HG03175 (cell line): ENCODE measurements at regions not wholly inside any gene's neighbourhood (a gene's known extent, or its start where the extent isn't known, plus 50 kb on each side); places are given as distances from the start of the nearest gene placed in this dataset.
"Not testable (repeated sequence)": the region's sequence is repeated elsewhere in the genome, so short reads cannot be mapped to it uniquely, and the experiment has no call there.

ENCODE experiments used
- ATAC-seq: cut with Tn5 transposase; IDR thresholded peaks from one replicate; pipeline ENCODE4 v1.9.1; 2021; ENCODE audit warnings: mild to moderate bottlenecking, moderate library complexity; ENCODE audit not compliant: unreplicated experiment

DNA sequence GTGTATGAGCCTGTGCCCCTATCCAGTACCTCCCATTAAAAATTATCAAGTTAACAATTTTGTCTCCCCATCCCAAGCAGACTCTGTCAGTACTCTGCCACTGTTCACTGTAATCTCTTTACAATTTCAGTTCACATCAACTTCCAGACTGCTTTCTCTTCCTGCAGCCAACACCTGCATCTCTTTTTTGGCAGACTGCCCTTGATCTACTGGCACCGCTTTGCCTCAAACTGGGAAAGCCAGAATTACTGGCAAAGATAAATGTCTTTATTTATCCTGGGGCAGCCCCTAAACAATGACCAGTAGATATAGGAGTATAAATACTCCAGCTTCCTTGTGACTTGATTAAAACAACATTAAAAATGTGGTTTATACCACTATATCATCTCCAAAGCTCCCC lies 494.1 kb downstream of the ZNF385D start:
- ATAC-seq = no peak

DNA sequence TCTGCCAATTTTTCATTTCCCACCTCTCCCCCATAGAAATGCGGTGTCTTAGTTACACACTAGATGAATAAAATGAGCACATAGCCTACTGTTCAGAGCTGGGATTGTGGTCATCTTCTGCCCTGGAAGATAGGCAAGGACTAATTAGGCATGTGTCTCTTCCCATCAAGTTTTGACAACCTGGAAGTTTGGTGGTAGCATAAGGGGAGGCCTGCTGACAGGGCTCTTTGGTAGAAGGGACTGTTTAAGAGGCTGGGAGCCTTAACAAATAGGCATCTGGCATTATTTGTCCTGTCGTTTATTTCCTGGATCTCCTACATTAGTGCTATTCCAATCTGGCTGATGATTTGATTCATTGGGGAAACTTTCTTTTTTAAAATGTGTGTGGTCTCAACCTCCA lies 512.3 kb downstream of the ZNF385D start:
- ATAC-seq = no peak

DNA sequence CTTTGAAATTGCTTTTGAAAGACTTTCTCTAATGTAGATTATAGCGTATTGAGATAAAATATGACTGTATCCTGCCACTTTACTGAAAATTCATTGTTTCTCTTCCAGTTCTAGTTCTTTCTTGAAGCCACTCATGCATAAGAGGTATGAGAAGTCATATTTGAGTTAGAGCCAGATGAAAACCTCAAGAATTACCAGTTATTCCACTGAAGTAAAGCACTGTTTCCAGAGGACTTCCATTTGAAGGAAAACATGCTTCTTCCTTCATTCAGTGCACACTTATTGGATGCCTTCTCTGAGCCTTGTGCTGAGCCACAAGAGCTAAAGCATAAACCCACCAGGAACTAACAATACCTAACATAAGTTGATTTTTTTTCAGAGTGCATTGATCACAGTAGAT lies 513.4 kb downstream of the ZNF385D start:
- no peak for ATAC-seq

DNA sequence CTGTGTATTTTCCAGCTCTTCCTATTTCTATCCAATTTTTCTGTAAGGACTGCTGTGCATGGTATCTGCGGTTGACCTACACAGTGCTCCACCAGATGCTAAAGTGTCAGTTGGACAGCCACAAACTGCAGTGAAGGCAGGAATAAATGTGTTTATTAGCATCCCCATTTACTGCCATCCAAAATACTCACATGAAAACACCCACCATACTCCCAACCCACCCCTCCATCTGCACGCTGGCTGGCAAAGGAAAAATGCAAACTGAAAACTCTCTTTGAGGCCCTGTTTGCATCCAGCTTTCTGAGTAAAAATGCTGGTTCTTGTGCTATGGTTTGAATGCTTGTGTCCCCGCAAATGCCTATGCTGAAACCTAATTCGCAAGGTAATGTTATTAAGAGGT lies 515.5 kb downstream of the ZNF385D start:
- no peak for ATAC-seq

DNA sequence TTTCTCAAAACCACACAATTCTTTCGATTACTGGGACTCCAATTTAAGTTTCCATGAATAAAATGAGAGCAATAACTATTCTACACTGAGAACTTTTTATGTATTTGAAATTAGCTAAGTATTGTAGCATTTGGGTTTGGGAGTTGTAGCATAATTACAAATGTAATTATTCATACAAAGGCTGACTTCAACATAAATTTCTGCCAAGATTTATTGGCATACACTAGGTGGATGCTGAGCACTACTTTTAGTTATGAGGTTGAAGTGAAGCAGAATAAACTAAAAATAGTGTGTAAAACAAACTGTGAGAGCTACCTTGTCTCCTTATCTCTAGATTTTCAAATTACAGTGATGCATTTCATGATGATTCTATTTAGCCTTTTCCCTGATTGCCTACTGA lies 516.1 kb downstream of the ZNF385D start:
- ATAC-seq = no peak

DNA sequence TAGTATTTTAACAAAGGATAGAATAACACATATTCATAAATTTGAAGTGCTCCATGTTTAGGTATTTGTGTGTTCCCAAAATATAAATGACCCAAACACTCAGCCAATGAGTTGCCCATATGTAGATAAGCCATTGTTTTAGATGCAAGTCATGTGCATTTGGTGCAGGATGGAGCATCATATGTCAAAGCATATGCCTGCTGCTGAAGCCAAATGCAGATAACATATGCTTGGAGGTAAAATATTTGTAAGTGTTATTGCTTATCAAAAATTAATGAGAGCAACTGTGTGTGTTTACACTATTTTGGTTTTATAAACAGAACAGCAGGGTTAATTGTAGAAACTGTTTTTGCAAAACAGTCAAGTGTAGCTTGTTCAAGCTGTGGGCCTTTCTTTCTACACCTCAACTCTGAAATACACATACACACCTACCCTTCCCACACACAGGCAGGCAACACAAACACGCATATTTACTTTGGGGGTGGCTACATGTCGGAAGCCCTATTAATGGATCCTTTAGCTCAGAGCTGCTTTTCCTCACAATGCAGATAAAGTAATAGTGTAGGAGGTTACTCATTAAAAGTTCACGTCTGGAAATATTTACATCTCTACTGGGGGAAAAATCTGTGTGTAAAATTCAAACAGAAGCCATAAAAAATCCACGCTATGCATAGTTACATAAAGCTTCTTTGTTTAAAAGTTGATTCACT lies 521.4 kb downstream of the ZNF385D start:
- ATAC-seq = no peak

DNA sequence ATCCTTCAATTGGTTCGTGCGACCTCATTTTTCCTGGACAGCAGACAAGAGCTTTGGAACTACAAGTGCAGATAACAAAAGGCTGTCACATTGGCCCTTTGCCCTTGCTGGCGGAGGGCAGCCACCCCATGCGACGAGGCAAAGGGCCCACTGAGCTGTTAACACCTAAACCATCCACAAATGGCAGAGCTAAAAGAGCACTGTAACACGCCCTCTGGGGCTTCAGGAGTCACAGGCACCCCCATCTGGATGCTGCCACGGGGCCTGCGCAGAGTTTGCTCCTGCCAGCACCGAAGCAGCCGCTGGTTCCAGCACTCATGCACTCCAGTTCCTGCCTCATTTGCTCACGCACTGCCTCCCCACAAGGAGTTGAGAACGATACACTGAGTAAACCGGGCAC lies 524.9 kb downstream of the ZNF385D start:
- ATAC-seq = no peak

DNA sequence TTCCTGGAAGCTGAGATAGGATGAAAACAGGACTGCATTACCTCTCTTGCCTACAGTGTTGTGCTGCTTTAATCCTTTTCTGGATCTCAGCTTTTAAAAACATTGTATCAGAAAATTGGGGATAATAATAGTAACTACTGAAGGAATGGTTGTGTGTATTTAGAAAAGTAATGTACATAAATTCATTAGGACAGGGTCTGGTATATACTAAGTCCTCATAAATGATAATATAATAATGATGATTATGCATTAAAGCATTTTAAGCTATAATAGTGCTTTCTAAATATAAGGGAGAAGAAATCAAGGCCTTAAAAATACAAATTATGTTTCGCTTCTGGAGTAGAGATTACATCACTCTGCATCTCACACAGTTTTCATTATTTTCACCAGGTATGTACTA lies 530.1 kb downstream of the ZNF385D start:
- no peak for ATAC-seq

DNA sequence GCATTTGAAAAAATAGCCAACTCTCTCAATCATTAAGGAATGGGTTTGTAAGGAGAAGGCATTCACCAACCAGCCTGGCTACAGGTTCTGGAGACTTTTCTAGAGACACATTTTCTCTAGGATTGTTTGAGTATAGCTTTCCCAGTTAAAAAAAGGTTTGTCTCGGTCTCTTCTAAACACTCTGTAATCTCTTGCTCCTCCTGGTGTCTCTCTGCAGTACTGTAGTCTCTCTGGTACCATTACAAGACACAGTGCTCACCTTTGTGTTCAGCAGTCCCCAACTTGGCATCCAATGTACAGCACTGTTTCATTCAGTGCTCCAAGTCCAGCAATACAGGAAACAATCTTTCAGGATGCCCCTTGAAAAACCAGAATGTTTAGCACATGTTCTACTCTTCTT lies 534.4 kb downstream of the ZNF385D start:
- ATAC-seq = no peak

DNA sequence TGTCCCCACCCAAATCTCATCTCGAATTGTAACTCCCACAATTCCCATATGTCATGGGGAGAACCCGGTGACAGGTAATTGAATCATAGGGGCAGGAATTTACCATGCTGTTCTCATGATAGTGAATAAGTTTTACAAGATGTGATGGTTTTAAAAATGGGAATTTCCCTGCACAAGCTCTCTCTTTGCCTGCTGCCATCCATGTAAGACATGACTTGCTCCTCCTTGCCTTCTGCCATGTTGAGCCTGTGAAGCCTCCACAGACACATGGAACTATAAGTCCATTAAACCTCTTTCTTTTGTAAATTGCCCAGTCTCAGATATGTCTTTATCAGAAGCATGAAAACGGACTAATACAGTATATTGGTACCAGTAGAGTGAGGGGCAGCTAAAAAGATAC lies 546.9 kb downstream of the ZNF385D start:
- ATAC-seq = not testable (repeated sequence)

DNA sequence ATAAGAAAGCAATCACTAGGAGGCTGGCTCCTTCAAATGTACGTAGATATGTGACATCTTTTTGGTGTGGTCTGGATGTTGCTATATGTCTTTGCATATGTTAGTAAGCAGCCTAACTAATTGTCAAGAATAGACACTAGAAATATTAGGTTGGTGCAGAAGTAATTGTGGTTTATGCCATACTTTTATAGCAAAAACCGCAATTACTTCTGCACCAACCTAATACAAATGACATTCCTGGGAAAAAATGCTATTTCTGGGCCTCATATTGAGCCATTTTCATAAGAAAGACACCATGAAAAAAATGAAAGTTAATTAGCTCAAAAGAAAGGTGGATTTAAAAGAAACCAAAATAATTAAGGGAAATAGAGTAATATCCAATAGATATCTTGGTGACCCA lies 555.8 kb downstream of the ZNF385D start:
- no peak for ATAC-seq

DNA sequence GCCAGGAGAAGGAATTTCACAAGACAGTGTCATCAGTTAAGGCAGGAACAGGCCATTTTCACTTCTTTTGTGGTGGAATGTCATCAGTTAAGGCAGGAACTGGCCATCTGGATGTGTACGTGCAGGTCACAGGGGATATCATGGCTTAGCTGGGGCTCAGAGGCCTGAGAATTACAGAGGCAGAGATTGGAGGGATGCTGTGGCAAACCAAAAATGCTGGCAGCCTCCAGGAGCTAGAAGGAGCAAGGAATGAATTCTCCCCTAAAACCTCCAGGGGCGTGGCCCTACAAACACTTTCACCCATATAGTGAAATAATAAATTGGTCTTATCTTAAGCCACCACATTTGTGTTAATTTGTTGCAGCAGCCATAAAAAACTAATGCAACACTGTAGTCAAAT lies 557.0 kb downstream of the ZNF385D start:
- not testable (repeated sequence) for ATAC-seq

DNA sequence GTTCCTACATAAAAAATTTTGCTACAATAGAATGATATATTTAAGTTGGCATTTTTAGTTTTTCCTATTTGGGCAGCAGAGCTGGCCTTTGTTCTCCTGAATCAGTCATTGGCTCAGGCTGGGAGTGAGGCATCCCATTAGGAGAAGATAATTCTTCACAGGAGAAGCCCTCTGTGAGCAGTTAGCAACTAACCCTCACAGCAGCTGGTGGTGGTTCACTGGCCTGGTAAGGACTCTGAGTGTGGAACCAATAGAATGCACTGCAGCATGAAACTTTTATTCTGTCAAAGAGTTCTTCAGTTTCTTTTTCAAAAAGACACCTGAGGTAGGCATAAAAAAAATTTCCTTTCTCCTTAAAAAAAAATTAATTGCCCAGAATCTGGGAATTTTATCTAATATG lies 562.6 kb downstream of the ZNF385D start:
- no peak for ATAC-seq

DNA sequence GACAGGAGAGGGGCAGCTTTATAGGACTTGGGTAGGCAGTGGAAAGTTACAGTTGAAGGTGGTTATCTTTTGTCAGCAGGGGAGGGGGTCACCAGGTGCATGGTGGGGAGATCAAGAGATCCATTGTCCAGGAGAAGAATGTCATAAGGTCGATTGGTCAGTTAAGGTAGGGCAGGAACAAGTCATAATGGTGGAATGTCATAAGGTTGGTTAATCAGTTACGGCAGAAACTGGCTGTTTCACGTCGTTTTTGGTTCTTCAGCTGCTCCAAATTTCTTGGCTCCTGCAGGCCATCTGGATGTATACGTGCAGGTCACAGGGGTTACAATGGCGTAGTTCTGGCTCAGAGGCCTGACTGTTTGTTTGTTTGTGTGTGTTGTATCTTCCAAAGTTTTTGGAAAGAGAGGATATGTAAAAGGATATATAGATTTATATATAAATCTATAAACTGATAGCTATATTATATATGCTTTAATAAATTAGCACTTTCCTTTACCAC lies 565.1 kb downstream of the ZNF385D start:
- ATAC-seq = no peak

DNA sequence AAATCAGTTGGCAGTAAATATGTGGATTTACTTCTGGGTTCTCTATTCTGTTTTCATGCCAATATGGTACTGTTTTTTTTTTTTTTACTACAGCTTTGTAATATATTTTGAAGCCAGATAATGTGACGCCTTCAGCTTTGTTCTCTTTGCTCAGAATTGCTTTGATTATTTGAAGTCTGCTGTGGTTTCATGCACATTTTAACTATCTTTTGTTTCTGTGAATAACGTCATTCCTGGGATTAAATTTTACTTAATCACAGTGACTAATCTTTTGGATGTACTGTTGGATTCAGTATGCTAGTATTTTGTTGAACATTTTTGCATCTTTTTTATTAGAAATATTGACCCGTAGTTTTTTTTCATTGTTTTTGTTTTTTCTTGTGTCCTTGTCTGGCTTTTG lies 576.5 kb downstream of the ZNF385D start:
- no peak for ATAC-seq

DNA sequence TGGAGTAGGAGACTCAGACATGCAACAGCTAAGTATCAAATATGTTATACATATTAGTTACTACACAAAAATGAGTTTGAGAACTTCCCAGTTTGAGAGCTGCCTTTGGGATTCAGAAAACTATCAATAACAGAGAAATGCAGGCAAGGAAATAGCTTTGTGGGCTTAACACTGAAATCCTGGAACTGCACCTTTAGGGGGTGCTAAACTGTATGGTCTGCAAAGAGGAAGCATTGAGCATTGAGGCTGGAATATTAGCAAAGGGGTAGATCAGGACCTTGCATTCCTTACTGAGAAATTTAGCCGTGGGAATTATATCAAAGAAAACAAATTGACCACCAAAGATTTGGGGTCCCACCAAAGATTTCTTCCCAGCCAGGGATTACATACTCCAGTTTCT lies 580.0 kb downstream of the ZNF385D start:
- no peak for ATAC-seq

DNA sequence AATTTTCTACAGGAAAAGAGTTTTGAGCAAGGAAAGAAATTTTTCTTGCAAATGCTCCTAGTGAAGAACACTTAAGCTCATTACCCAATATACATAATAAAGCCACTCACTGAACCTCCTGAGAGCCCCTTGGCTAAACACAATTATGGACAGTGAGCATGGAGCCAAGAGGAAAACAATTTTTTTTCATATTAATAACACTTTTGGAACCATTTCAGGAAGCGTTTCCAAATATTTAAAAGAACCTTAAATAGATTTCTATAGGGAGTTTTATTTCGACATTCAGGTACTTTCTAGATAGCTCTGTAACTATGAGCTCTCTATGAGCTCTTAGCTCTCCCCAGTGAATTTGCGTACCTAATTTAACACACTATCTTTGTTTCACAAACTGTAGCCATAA lies 581.1 kb downstream of the ZNF385D start:
- ATAC-seq = no peak

DNA sequence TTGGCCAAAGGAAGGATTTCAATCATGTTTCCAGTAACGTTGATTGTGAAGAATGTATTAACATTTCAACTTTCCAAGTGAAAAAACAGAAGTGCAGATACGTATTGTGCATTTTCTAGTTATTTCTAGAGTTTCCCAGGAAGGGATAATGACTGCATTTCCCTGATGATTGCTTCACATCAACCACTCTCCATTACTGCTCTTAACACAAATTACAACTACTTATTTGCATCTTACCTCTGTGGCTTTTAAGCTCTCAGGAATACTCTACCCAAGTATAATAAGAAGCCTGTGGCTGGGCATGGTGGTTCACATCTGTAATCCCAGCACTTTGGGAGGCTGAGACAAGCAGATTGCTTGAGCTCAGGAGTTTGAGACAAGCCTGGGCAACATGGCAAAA lies 582.5 kb downstream of the ZNF385D start:
- ATAC-seq = no peak

DNA sequence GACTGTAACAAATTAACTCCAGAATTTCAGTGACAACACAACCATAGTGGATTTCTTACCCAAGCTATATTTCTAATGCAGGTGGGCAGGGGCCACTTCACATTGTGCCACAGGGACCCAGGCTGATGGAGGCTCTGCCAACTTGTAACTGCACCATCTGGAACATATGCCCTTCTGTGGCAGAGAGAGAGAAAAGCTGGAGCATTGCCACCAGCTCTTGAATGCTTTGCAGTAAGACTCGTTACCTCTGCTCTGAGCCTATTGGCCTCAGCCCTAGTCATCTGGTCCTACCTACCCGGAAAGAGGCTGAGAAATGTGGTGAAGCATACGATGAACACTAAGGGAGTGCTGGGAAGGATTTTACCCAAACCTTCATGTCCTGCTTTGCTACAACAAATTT lies 587.1 kb downstream of the ZNF385D start:
- ATAC-seq = no peak

DNA sequence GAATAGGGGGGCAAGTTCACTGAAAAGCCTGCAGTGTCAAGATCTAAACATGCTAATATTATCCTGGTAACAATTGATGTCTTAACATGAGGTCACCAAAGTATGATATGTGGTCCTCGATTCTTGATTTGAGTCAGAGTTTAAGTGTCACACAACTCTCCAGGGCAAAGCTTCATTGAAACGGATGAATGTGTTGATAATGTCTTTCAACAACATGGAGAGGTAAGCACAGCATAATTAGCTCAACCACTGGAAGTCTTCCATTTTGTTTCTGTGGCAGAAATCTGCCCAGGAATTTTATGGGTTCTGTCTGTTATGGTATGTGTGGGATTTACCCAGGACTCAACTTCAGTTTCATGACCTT lies 591.5 kb downstream of the ZNF385D start:
- ATAC-seq = no peak

DNA sequence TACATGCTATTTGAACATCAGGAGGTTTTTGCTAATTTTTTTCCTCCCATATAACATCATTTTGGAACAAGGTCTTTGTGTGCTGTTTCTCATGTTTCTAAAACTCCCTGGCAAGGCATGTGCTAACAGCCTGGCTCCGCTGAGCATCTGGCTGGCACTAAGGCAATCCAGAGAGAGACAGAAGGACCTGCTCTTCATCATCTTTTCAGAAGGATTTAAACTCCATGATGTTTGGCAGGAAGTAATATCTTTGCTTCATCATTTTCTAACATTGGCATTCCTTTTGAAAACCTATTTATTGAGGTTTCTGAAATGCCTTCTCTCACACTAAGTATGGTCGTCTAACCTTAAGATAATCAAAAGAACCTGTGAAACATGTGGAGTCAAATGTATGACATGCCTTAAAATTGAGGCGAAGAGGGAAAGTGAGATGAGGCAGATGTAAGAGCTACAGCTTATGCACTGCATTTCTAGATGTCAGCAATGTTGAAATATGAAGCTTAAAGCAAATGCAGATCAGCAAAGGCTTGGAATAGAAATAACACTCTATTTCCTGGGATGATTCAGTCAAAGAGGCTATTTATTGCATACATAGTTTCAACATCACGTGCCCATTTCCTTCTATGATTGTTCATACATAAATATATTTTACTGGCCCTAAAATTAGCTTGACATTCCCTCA lies 592.0 kb downstream of the ZNF385D start:
- ATAC-seq = no peak

DNA sequence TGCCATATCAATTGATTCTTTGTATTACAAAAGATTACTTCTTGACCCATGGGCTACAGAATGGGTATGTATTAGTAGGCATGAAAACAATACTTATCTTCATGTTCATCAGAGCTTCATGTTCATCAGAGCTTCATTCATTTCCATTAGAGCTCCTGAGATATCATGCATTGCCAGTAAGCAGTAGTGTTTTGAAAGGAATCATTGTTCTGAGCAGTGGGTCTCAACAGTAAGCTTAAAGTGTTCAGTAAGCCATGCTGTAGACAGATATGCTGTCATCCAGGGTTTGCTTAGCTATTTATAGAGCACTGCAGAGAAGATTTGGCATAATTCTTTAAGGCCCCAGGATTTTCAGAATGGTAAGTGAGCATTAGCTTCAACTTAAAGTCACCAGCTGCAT lies 596.1 kb downstream of the ZNF385D start:
- ATAC-seq = no peak

DNA sequence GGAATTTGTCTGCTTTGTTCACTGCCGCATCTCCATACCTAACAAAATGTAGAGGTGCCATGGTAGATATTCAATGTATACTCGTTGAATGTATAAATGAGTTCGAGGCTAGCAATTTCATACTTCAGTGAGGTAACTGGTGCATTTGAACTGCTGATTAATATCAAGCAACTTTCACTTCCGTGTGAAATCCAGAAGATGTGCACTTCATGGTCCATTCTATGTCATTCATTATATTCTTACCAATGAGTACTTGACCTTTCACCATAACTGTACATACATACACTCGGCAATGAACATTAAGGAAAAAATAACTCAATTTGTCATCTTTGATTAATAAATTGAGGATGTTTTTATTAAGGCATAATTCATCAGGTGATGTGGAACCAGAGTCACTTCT lies 598.5 kb downstream of the ZNF385D start:
- ATAC-seq = no peak
